ENCODE measurements at regions not wholly inside any gene's neighbourhood (a gene's known extent, or its start where the extent isn't known, plus 50 kb on each side); places are given as distances from the start of the nearest gene placed in this dataset.
A peak's percentile ranks its signal among the peaks of the same experiment; 100 is the strongest.
"Not testable (repeated sequence)": the region's sequence is repeated elsewhere in the genome, so short reads cannot be mapped to it uniquely, and the experiment has no call there.

GRCh38 chr3:187890405-187890752 lies 145.1 kb upstream of the BCL6 start:
- DNase-seq (ENCODE audit: extremely low read depth in 1 of 2, low read depth in 1 of 2) = not testable (repeated sequence)

DNA sequence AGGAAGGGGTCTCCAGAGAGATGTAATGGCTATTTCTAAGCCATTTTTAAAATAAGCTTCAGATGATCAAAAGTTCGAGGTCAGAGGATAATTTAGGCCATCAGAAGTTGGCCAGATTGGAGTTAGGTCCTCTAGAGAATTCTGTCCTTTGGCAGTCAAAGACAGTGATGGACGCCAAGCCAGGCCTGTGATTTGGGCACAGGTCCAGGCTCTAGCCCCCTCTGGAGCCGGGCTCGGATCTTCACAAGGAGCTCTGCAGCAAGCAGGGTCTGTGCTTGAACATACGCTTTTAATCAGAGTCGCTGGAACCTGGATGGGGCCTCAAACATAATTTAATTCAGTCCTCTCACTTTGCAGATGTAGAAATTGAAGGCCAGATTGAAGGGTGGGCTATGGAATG lies 151.4 kb upstream of the BCL6 start:
- DNase-seq (ENCODE audit: extremely low read depth in 1 of 2, low read depth in 1 of 2) = no peak

DNA sequence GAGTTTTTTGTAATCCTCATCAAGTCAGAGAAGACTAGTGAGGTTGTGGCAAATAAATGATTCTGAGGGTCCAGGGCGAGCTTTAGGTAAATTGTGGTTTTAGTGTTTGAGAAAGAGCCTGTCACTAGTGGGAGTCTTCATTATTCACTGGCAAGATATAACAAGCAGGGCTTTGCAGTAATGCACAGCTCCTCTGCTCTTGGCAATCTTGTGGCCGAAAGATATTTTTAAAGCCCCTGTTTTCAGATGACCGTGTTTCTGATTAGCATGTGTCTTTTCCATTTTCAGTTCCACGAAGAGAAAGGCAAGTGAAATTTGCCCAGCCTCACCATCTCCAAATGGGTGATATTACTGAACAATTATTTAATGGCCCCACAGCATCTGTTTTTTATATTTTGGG lies 154.0 kb upstream of the BCL6 start:
- DNase-seq (ENCODE audit: extremely low read depth in 1 of 2, low read depth in 1 of 2) = no peak

- no peak for DNase-seq (ENCODE audit: extremely low read depth in 1 of 2, low read depth in 1 of 2)
Observed at GRCh38 chr3:187900993-187901755, 155.9 kb upstream of the BCL6 start.

DNA sequence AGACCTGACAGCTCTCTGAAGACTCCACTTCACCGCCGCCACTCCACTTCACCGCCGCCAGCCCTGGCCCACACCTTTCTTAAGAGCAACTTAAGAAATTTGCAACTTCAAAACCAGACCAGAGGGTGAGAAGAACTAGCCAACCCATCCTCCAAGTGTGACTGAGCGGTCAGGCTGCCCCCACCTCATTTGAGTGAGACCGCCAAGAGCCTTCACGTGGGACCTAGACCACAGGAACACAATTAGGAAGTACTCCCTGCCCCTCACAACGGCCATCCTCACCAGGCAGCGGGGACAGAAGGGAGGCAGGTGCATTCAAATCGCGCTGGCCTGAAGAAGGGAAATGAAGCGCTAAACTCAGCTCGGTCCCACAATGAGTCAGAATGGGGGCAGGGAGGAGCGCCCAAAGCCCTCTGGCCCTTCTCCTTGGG lies 156.8 kb upstream of the BCL6 start:
- DNase-seq (ENCODE audit: extremely low read depth in 1 of 2, low read depth in 1 of 2) = no peak

DNA sequence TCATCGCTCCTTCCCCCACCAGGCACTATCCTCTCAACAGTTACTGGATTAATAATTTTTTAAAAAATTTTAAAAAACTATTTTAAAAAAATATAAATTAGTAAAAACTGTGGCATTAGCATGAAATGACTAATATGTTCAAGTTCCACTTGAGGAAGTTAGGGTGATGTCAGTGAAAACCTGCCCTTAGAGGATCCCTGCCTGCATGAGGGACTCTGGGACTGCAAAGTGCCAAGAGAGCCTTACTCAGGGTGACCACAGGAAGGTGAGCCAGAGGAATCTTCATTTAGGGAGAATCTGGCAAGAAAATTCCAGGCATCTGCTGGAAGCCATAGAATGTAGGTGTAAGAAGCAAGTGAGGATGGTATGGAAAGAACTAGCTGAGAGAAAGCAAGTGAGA lies 157.7 kb upstream of the BCL6 start:
- no peak for DNase-seq (ENCODE audit: extremely low read depth in 1 of 2, low read depth in 1 of 2)

- DNase-seq (ENCODE audit: extremely low read depth in 1 of 2, low read depth in 1 of 2) = no peak
Observed at GRCh38 chr3:187903697-187904096, 158.4 kb upstream of the BCL6 start.

DNA sequence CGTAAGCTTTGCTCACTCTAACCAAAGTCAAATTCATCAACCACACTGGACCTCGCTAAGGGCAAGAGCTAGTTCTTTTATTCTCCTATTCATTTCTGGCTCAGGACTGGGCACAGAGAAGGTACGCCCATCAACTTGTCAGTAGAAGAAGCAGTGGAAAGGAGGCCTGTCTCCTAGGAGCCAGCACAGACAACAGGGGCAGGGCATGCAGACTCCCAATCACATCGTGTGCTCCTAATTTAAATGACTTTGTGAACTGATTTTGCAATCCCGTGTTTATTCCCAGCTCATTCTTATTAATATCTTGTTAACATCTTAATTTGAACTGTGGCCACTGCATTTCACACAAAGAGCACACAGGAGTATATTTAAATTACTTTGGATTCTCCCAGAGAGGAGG lies 161.1 kb upstream of the BCL6 start:
- no peak for DNase-seq (ENCODE audit: extremely low read depth in 1 of 2, low read depth in 1 of 2)

DNA sequence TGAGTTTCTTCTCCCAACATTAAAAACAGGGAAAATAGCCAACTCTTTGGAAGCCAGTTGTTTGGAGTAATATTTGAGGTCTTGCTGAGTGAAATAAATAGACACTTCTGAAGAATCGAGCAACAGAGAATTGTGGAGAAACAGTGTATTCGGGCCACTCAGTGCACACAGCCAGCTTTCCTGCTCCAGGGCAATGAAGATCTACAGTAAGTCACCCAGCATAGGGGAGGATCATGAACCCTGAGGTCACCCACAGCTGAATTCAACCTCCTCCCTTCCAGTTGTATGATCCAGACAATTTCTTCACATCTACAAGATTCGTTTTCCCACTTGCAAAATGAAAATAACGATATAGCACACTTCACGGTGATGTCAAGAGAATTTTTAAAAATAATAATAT lies 161.7 kb upstream of the BCL6 start:
- DNase-seq (ENCODE audit: extremely low read depth in 1 of 2, low read depth in 1 of 2) = no peak

DNA sequence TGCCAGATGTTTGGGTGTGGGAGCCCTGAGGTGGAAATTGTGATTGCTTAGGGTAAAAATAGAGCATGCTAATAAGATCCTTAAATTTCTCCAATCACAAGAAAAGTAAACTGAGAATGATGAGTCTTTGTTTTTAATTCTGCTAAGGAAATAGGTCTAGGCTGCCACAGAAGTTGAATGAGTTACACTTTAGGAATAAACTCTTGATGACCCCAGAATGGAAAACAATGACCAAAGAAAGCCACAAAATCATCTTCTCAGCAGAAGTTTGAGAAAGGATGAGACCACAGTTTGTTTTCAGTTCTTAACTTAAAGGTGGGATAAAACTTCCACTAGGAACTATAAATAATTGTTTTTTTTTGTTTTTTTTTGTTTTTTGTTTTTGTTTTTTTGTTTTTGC lies 164.6 kb upstream of the BCL6 start:
- DNase-seq (ENCODE audit: extremely low read depth in 1 of 2, low read depth in 1 of 2) = no peak

- no peak for DNase-seq (ENCODE audit: extremely low read depth in 1 of 2, low read depth in 1 of 2)
Observed at GRCh38 chr3:187912007-187912406, 166.7 kb upstream of the BCL6 start.

DNA sequence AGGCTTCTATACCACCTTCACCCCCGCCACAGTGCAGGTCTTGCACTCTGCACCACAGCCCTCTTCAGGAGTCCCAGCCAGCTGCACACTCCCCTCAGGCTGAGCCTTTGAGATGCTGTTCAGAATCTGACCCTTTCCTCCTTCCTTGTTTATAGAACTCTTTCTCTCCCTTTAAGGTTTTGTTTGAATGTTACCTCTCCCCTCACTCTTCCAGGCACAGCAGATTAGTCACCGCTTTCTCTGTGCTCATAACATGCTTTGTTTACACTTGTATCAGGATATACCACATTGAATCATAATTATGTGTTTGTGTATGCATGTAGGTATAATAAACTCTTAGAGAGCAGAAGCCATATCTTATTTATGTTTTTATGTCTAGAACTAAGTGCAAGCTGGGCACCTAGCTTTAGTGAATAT lies 168.4 kb upstream of the BCL6 start:
- no peak for DNase-seq (ENCODE audit: extremely low read depth in 1 of 2, low read depth in 1 of 2)

GRCh38 chr3:187914231-187914630 lies 169.0 kb upstream of the BCL6 start:
- DNase-seq (ENCODE audit: extremely low read depth in 1 of 2, low read depth in 1 of 2) = no peak

DNA sequence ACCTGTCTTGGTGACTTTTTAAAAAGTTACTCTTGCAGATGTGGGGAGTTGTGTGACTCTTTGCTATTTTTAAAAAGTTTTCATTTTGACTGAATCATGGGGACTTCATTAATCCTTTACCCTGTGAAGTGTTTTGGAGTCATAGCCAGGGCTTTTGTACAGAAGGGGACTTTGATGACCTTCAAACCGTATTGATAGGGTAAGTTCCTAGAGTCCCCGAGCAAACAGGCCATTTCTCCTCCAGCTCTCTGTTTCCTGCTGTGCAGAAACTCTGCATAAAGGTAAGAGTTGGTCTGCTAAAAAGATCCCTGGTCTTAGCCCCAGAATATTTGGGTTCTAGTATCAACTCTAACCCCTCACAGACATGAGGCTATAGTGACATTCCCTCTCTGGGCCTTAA lies 170.8 kb upstream of the BCL6 start:
- DNase-seq (ENCODE audit: extremely low read depth in 1 of 2, low read depth in 1 of 2) = no peak

GRCh38 chr3:187918081-187918644 lies 172.9 kb upstream of the BCL6 start:
- DNase-seq (ENCODE audit: extremely low read depth in 1 of 2, low read depth in 1 of 2) = no peak

DNA sequence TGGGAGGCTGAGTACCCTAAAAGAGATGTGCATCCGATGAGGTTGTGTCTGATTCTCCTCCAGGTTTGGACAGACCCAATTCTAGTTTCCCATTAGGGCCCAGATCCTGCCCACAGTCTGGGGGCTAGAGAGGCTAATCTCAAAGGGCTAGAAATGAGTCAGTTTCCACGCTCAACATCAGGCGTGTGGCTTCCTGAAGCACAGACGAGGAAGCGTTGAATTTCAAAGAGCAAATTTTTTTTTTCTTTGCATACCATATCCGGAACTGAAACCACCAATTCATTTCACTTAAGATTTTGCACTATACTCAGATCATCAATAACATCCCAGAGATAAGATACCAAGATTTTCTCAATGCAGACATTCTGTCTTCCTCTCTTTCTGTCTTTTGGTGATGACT lies 173.8 kb upstream of the BCL6 start:
- peak; percentile 19 to 28 for DNase-seq (ENCODE audit: extremely low read depth in 1 of 2, low read depth in 1 of 2)

- DNase-seq (ENCODE audit: extremely low read depth in 1 of 2, low read depth in 1 of 2) = no peak
Observed at GRCh38 chr3:187919544-187919943, 174.3 kb upstream of the BCL6 start.

DNA sequence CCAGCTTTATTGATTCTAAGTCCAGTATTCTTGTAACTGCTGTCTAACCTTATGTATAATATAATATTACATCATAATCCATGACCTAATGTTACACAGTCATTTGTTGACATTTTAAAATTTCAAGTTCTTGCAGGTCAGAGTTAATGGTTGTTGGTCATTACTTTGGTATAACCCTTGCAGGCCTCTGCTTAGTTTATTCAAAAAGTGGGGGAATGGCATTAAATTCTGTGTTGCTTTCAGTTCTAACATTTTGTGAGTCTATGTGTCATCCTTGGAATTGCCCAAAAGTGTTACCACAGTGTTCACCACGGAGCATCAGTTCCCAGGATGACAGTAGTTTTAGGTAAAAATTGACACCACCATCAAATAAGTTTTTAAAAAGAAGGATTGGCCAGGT lies 174.8 kb upstream of the BCL6 start:
- no peak for DNase-seq (ENCODE audit: extremely low read depth in 1 of 2, low read depth in 1 of 2)

DNA sequence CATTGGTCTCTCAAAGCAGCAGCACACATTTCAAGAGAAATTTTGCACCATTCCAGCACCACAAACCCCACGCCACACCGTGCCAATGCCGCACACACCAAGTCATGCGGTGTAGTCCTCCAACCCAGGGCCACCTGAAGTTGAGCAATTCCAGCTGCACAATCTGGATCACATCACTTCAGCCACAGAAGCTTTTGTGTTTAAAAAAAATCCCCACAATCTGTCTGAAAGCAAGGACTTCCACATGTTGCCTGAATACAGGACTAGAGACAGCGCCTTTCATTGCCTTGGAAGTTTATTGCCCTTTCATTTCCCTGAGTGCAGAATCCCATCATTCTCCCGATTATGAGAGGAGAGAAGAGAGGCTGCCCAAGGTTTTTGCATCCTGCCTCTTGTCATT lies 175.6 kb upstream of the BCL6 start:
- no peak for DNase-seq (ENCODE audit: extremely low read depth in 1 of 2, low read depth in 1 of 2)

DNA sequence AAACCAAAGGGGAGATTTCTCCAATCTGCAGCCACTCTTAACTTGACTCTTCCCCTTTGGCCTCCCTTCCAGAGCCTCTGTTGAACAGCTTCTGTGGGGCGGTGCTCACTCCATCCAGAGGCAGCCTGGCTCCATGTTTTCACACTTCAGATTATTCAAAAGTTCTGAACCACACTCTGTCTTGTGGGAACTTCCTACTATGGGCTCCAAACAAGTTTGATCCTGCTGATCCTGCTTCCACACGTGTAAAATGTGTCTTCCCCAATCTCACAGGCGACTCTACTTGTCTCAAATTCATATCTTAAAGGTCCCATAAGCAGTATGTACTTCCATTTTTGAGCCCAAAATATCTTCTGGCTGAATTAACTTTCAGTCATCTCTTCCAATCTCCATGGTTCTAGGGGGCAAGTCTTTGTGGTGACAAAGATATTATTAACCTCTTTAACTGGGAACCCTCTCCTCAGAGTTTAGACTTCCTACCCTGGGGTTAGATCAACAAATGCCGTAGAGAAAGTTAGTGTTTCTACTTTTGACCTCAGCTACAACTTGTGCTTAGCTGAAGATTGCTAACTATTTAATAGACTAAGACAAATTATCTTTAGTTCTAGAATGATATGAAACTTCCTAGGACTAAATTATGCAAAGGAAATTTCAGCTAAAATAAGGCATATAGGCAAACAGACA lies 176.3 kb upstream of the BCL6 start:
- DNase-seq (ENCODE audit: extremely low read depth in 1 of 2, low read depth in 1 of 2) = no peak

- no peak for DNase-seq (ENCODE audit: extremely low read depth in 1 of 2, low read depth in 1 of 2)
Observed at GRCh38 chr3:187922704-187923416, 177.6 kb upstream of the BCL6 start.

DNA sequence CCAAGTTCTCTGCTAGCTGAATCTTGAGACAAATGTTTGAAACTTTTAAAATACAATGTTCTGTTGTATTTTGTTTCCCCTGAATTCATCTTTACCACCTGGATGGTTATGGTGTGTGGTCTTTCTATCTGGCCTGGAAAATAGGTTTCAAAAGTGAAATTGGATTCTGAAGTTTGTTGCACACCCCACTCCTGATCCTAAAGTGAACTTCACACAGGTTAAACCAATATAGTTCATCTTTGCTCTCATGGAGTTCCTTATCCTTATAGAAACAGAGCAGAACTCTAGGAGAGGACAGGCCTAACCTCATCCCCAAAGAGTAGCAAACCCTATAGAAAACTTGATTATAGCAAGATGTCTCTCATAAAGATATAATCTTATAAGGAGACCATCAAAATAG lies 179.4 kb upstream of the BCL6 start:
- DNase-seq (ENCODE audit: extremely low read depth in 1 of 2, low read depth in 1 of 2) = no peak

All from activated CD8-positive, alpha-beta memory T cell treated with anti-CD3 and anti-CD28 coated beads for 1 hour (primary cell).